ENCODE measurements at regions not wholly inside any gene's neighbourhood (a gene's known extent, or its start where the extent isn't known, plus 50 kb on each side); places are given as distances from the start of the nearest gene placed in this dataset.

DNA sequence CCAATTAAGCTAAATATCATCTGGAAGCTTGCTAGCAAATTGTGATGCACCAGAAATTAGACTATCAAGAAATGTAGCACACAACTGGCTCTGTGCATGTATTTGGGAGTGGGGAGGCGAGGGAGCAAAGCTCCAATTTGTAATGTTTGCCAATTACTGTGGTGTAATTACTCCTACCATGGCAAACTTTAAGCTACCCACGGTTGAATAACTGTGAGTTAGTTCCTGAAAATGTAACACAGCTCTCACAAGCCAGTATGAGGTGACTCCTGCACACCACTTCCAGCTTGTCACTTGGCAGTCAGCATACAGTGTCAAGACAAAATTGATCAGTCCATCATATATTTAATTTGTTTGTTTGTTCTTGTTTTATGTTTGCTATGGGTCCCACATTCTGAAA, 141.2 kb downstream of the TM2D1 start:
- DNase-seq (ENCODE audit: extremely low spot score in 2 of 2), result no peak
- no peaks in the 10 kb centered on the region for H3K4me1 ChIP-seq
- no peaks in the 10 kb centered on the region for H3K36me3 ChIP-seq
- TF ChIP-seq POLR2AphosphoS5 (IDR thresholded peaks at IDR 0.05; ENCODE audit: insufficient read depth in 1 of 2, low read depth in 1 of 2) (no peak), CTCF (IDR thresholded peaks at IDR 0.05) (no peak), POLR2A (IDR thresholded peaks at IDR 0.05) (no peak)
- H3K9me3 ChIP-seq, result no peaks in the 10 kb centered on the region
- intact Hi-C loops (cut with DNase I), result no loop called here
- H3K27me3 ChIP-seq, result no peaks in the 10 kb centered on the region
- no peak overlapping the region for H3K27ac ChIP-seq
- no peak overlapping the region for H3K4me3 ChIP-seq

DNA sequence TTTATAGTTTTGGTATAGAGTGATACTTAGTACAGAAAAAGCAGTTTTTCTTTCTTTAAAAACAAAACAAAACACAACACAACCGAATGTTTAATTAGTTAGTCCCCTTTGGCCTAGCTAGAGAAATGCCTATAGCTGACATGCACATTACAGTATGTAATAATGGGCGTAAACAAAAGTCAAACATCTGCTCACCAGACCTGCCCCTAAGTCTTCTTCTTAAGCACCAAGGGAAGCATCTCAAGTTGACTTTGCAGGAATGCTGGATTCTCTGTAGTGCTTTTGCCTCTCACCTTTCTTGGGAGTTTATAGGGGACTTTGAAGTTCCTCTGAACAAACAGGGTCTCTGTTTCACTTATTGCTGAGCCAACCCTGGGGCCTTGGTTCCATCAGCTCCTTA, 143.7 kb downstream of the TM2D1 start:
- Histone ChIP-seq H3K4me1 (no peaks in the 10 kb centered on the region), H3K27me3 (no peaks in the 10 kb centered on the region), H3K4me3 (no peak overlapping the region), H3K27ac (no peak overlapping the region), H3K36me3 (no peaks in the 10 kb centered on the region), H3K9me3 (no peaks in the 10 kb centered on the region)
- intact Hi-C loops (cut with DNase I), result no loop called here
- DNase-seq (ENCODE audit: extremely low spot score in 2 of 2), result no peak
- TF ChIP-seq POLR2A (IDR thresholded peaks at IDR 0.05) (no peak), CTCF (IDR thresholded peaks at IDR 0.05) (no peak), POLR2AphosphoS5 (IDR thresholded peaks at IDR 0.05; ENCODE audit: insufficient read depth in 1 of 2, low read depth in 1 of 2) (no peak)

- H3K27me3 ChIP-seq, result no peaks in the 10 kb centered on the region
- no peak for DNase-seq (ENCODE audit: extremely low spot score in 2 of 2)
- H3K36me3 ChIP-seq, result no peaks in the 10 kb centered on the region
- H3K4me1 ChIP-seq, result no peaks in the 10 kb centered on the region
- intact Hi-C loops (cut with DNase I), result no loop called here
- no peak overlapping the region for H3K27ac ChIP-seq
- no peak overlapping the region for H3K4me3 ChIP-seq
- no peaks in the 10 kb centered on the region for H3K9me3 ChIP-seq
- TF ChIP-seq CTCF (IDR thresholded peaks at IDR 0.05) (no peak), POLR2A (IDR thresholded peaks at IDR 0.05) (no peak), POLR2AphosphoS5 (IDR thresholded peaks at IDR 0.05; ENCODE audit: insufficient read depth in 1 of 2, low read depth in 1 of 2) (no peak)
Observed at GRCh38 chr1:61580417-61580816, 144.5 kb downstream of the TM2D1 start.

GRCh38 chr1:61579802-61580201, 145.1 kb downstream of the TM2D1 start:
- Histone ChIP-seq H3K4me1 (no peaks in the 10 kb centered on the region), H3K27ac (no peak overlapping the region), H3K9me3 (no peaks in the 10 kb centered on the region), H3K27me3 (no peaks in the 10 kb centered on the region), H3K36me3 (no peaks in the 10 kb centered on the region), H3K4me3 (no peak overlapping the region)
- TF ChIP-seq CTCF (IDR thresholded peaks at IDR 0.05) (no peak), POLR2AphosphoS5 (IDR thresholded peaks at IDR 0.05; ENCODE audit: insufficient read depth in 1 of 2, low read depth in 1 of 2) (no peak), POLR2A (IDR thresholded peaks at IDR 0.05) (no peak)
- intact Hi-C loops (cut with DNase I), result no loop called here
- no peak for DNase-seq (ENCODE audit: extremely low spot score in 2 of 2)

DNA sequence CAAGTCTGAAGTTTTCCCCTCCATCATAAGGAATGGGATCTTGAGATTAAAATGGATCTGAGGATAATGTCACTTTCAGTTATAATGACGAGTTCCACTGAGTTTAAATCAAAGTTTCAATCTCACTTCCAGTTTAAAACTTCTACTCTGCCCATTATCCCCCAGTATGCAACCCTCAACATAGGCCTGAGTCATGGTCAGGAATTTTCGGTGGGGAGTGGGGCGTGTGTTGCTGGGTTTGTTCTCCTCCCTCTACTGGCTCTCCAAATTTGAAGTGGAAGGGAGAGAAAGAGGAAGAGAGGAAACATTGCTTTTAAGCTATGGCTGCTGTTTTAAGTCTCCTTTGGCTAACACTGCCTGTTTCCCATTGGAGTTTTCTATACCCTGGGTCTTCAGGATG, 152.9 kb downstream of the TM2D1 start:
- H3K4me1 ChIP-seq, result no peaks in the 10 kb centered on the region
- TF ChIP-seq CTCF (IDR thresholded peaks at IDR 0.05), result no peak
- TF ChIP-seq POLR2AphosphoS5 (IDR thresholded peaks at IDR 0.05; ENCODE audit: insufficient read depth in 1 of 2, low read depth in 1 of 2), result no peak
- TF ChIP-seq POLR2A (IDR thresholded peaks at IDR 0.05), result no peak
- intact Hi-C loops (cut with DNase I), result no loop called here

More for the DNA sequence above, 152.9 kb downstream of the TM2D1 start:
- DNase-seq (ENCODE audit: extremely low spot score in 2 of 2), result no peak
- no peaks in the 10 kb centered on the region for H3K9me3 ChIP-seq
- H3K36me3 ChIP-seq, result no peaks in the 10 kb centered on the region
- no peak overlapping the region for H3K4me3 ChIP-seq
- no peak overlapping the region for H3K27ac ChIP-seq
- H3K27me3 ChIP-seq, result no peaks in the 10 kb centered on the region
